Tibial artery (tissue), 4 donors: ENCODE measurements at regions not wholly inside any gene's neighbourhood (a gene's known extent, or its start where the extent isn't known, plus 50 kb on each side); places are given as distances from the start of the nearest gene placed in this dataset.

ENCODE experiments used
- DNase-seq, 2 donors: peaks; one replicate each; pipeline ENCODE4 v3.0.0-alpha.2; 2019
- H3K27ac ChIP-seq, 2 donors: fragments of 200-600 bp; sonication (generic) in 1 of 2; 1 replicate in 1 of 2; 2 replicates in 1 of 2; pipeline ENCODE4 v1.5.1; 2018 to 2019; ENCODE audit warnings: mild to moderate bottlenecking in 1 of 2
- H3K27me3 ChIP-seq, 2 donors: fragments of 200-600 bp; sonication (generic) in 1 of 2; one replicate each; pipeline versions ENCODE4 v1.5.1 to v1.6.0; 2016 to 2019
- H3K36me3 ChIP-seq, 3 donors: fragments of 200-600 bp; sonication (generic) in 2 of 3; one replicate each; pipeline ENCODE4 v1.5.1; 2016 to 2019; ENCODE audit warnings: mild to moderate bottlenecking in 2 of 3
- H3K4me1 ChIP-seq, 4 donors: fragments of 200-600 bp; sonication (generic) in 2 of 4; 1 replicate in 3 of 4; 2 replicates in 1 of 4; pipeline ENCODE4 v1.5.1; 2016 to 2019
- H3K4me3 ChIP-seq, 2 donors: fragments of 200-600 bp; sonication (generic) in 1 of 2; 1 replicate in 1 of 2; 2 replicates in 1 of 2; pipeline ENCODE4 v1.5.1; 2018 to 2019; ENCODE audit warnings: mild to moderate bottlenecking in 2 of 2
- H3K9me3 ChIP-seq, 3 donors: fragments of 200-600 bp; sonication (generic) in 1 of 3; one replicate each; pipeline ENCODE4 v1.5.1; 2016 to 2019
- CTCF ChIP-seq, 2 experiments: fragments of 200-600 bp in 1 of 2; fragments of 450-650 bp in 1 of 2; IDR thresholded peaks; one replicate each; pipeline ENCODE4 v1.5.1; 2017 to 2019; ENCODE audit warnings: antibody characterized with exemption in 2 of 2, mild to moderate bottlenecking in 1 of 2, moderate library complexity in 1 of 2
- intact Hi-C: fragments of 100-400 bp; cut with DNase I; formaldehyde crosslinking; loops from one replicate; pipeline ENCODE4 v1.15.0; 2023; ENCODE audit warnings: low total_unique reads

GRCh38 chr7:91342346-91342745 is 78.1 kb downstream of the FZD1 start:
- intact Hi-C loops, result no loop called here
- no peaks in the 10 kb centered on the region for H3K27me3 ChIP-seq
- no peak overlapping the region for H3K27ac ChIP-seq
- no peak overlapping the region for H3K4me3 ChIP-seq
- no peak for TF ChIP-seq CTCF (IDR thresholded peaks at IDR 0.05)
- DNase-seq, result no peak
- no peaks in the 10 kb centered on the region for H3K9me3 ChIP-seq
- H3K4me1 ChIP-seq, result peaks cover 0 to 20% (median under 1%) of the 10 kb centered on the region in 4 donors
- no peaks in the 10 kb centered on the region for H3K36me3 ChIP-seq

- intact Hi-C loops, result no loop called here
- Histone ChIP-seq H3K27me3 (no peaks in the 10 kb centered on the region), H3K9me3 (no peaks in the 10 kb centered on the region), H3K36me3 (no peaks in the 10 kb centered on the region), H3K4me3 (no peak overlapping the region), H3K4me1 (peaks cover 0 to 32% (median 2%) of the 10 kb centered on the region in 4 donors), H3K27ac (no peak overlapping the region)
- no peak for TF ChIP-seq CTCF (IDR thresholded peaks at IDR 0.05)
- no peak for DNase-seq
These were observed 79.3 kb downstream of the FZD1 start for GRCh38 chr7:91343420-91343960.

GRCh38 chr7:91343996-91344629 is 79.9 kb downstream of the FZD1 start:
- H3K27ac ChIP-seq, result no peak overlapping the region
- no peak for DNase-seq
- no peaks in the 10 kb centered on the region for H3K9me3 ChIP-seq
- intact Hi-C loops, result no loop called here
- TF ChIP-seq CTCF (IDR thresholded peaks at IDR 0.05), result no peak
- no peak overlapping the region for H3K4me3 ChIP-seq
- no peaks in the 10 kb centered on the region for H3K36me3 ChIP-seq
- H3K27me3 ChIP-seq, result no peaks in the 10 kb centered on the region
- H3K4me1 ChIP-seq, result peaks cover 0 to 38% (median 5%) of the 10 kb centered on the region in 4 donors

- H3K27me3 ChIP-seq, result no peaks in the 10 kb centered on the region
- DNase-seq, result no peak
- H3K4me3 ChIP-seq, result no peak overlapping the region
- no peaks in the 10 kb centered on the region for H3K9me3 ChIP-seq
- no peaks in the 10 kb centered on the region for H3K36me3 ChIP-seq
- no peak overlapping the region for H3K27ac ChIP-seq
- peaks cover 0 to 41% (median 5%) of the 10 kb centered on the region in 4 donors for H3K4me1 ChIP-seq
- no peak for TF ChIP-seq CTCF (IDR thresholded peaks at IDR 0.05)
- intact Hi-C loops, result no loop called here
These were observed 80.7 kb downstream of the FZD1 start for GRCh38 chr7:91344911-91345310.

GRCh38 chr7:91345449-91345848 is 81.2 kb downstream of the FZD1 start:
- Histone ChIP-seq H3K27me3 (no peaks in the 10 kb centered on the region), H3K9me3 (no peaks in the 10 kb centered on the region), H3K36me3 (no peaks in the 10 kb centered on the region), H3K4me1 (peaks cover 0 to 41% (median 5%) of the 10 kb centered on the region in 4 donors), H3K4me3 (no peak overlapping the region), H3K27ac (no peak overlapping the region)
- no peak for DNase-seq
- no peak for TF ChIP-seq CTCF (IDR thresholded peaks at IDR 0.05)
- intact Hi-C loops, result no loop called here
